Bronchial epithelial cell (primary cell): ENCODE measurements at regions not wholly inside any gene's neighbourhood (a gene's known extent, or its start where the extent isn't known, plus 50 kb on each side); places are given as distances from the start of the nearest gene placed in this dataset.
A peak's percentile ranks its signal among the peaks of the same experiment; 100 is the strongest.
"Not testable (repeated sequence)": the region's sequence is repeated elsewhere in the genome, so short reads cannot be mapped to it uniquely, and the experiment has no call there.

Experiments used
- DNase-seq: peaks from one replicate; pipeline ENCODE4 v3.0.0-alpha.2; 2010; ENCODE audit warnings: low read depth
- FAIRE-seq: peaks from 2 replicates; lab custom pipeline; 2011; peaks lifted over from hg19 to GRCh38; lab: Jason Lieb, UNC
- H3K27me3 ChIP-seq: 2 replicates; pipeline ENCODE4 v1.5.1; 2011; ENCODE audit warnings: low read length; ENCODE audit not compliant: control insufficient read depth, insufficient read depth
- H3K36me3 ChIP-seq: 2 replicates; pipeline ENCODE4 v1.5.1; 2011; ENCODE audit warnings: low read length; ENCODE audit not compliant: control insufficient read depth, insufficient read depth
- H3K4me3 ChIP-seq: 2 replicates; pipeline ENCODE4 v1.5.1; 2011; ENCODE audit warnings: mild to moderate bottlenecking, low read depth, low read length, control low read depth
- TF ChIP-seq, protein P1 (sequence below): IDR thresholded peaks from 2 replicates; pipeline ENCODE4 v1.5.1; 2011; ENCODE audit warnings: mild to moderate bottlenecking, moderate library complexity, low read length, control low read depth, inconsistent platforms; ENCODE audit not compliant: insufficient read depth, severe bottlenecking

DNA sequence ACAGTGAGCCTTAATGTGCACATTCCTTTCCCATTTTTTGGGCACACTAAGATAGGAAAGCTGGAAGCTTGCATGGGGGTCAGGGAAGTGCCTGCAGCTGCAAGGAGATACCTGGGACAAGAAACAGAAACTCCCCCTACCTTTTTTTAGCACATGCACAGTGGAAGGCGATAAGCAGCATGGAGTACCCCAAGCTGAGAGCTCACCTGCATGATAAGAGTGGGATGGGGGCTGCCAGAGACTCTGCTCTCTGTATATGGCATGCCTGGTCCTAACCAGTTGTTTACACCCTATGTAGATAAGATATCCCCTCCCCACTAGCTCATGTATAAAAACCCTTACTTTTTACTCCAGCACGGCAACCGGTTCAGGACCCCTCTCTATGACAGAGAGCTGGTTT, 135.9 kb downstream of the TENT5D start:
- H3K27me3 ChIP-seq, result no peaks in the 10 kb centered on the region
- no peak overlapping the region for H3K4me3 ChIP-seq
- no peaks in the 10 kb centered on the region for H3K36me3 ChIP-seq
- FAIRE-seq (no peak), DNase-seq (no peak)
- TF ChIP-seq, protein P1, sequence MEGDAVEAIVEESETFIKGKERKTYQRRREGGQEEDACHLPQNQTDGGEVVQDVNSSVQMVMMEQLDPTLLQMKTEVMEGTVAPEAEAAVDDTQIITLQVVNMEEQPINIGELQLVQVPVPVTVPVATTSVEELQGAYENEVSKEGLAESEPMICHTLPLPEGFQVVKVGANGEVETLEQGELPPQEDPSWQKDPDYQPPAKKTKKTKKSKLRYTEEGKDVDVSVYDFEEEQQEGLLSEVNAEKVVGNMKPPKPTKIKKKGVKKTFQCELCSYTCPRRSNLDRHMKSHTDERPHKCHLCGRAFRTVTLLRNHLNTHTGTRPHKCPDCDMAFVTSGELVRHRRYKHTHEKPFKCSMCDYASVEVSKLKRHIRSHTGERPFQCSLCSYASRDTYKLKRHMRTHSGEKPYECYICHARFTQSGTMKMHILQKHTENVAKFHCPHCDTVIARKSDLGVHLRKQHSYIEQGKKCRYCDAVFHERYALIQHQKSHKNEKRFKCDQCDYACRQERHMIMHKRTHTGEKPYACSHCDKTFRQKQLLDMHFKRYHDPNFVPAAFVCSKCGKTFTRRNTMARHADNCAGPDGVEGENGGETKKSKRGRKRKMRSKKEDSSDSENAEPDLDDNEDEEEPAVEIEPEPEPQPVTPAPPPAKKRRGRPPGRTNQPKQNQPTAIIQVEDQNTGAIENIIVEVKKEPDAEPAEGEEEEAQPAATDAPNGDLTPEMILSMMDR, result no peak

DNA sequence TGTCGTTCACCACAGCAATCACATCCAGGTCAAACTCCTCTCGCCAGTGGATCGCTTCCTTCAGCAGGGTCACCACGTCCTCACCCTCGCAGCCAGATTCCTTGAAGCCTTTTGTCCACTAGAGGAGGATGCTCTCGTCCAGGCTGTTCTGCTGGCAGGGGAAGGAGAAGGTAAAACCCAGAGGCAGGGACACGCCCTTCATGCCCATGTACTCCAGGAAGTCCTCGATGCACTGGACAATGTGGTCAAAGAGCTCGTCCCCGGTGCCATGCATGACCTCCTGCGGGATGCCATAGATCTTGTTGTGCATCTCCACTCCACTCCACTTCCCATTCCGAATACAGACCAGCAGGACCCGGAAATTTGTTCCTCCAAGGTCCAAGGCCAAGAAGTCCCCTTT, 152.4 kb downstream of the TENT5D start:
- H3K4me3 ChIP-seq, result no peak overlapping the region
- H3K36me3 ChIP-seq, result no peaks in the 10 kb centered on the region
- H3K27me3 ChIP-seq, result no peaks in the 10 kb centered on the region
- TF ChIP-seq, protein P1, result no peak
- peak; percentile 92 for FAIRE-seq
- no peak for DNase-seq

DNA sequence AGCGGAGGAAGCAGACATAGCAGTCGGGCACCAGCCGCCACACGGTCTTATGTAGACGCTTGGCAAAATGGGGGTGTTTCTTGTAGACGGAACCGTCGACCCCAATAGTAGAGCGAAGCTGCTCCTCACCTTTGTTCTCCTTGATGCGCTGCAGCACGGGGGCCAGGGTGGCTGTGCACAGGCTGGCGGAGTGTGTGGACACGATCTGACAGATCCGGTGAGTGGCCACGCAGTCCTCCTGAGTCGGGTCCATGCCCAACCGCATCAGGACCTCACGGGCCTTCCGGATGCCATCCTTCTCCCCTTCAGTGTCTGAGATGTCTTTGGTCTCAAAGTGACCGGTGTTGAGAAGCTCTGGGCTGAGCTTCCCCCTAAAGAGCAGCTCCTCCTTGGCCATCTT, 153.0 kb downstream of the TENT5D start:
- DNase-seq, result no peak
- no peaks in the 10 kb centered on the region for H3K27me3 ChIP-seq
- TF ChIP-seq, protein P1, result no peak
- no peak overlapping the region for H3K4me3 ChIP-seq
- H3K36me3 ChIP-seq, result no peaks in the 10 kb centered on the region
- no peak for FAIRE-seq

DNA sequence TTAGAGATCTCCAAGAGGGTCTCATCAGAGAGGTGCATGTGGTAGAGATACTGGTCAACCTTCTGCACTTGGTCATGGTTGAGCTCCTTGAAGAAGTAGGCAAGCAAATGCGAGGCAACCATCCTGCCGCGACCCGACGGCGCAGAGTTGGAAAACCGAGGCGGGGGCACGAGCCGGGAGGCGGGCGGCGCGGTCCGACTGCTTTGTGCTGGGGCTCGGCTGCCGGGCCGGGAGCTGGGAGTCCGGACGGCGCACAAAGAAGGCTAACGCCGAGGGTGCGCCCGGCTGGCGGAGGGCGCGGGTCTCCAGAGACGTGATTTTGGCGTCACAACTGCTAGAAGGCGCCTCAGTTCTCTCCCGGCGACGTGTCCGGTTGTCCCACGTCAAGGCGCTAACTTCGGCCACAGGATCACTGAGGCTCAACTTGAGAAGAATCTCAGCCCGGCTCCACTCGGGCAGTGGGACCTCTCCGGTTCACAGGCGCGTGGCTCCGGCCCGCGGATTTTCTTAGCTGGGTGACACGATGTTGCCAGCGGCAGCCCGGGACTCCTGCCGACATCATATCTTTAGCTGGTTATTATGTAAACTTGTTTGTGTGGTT, 154.3 kb downstream of the TENT5D start:
- not testable (repeated sequence) for DNase-seq, FAIRE-seq, H3K4me3 ChIP-seq, H3K27me3 ChIP-seq, H3K36me3 ChIP-seq

GRCh38 chrX:80576267-80576666, 156.0 kb downstream of the TENT5D start:
- DNase-seq (no peak), FAIRE-seq (no peak)
- Histone ChIP-seq H3K4me3 (no peak overlapping the region), H3K36me3 (no peaks in the 10 kb centered on the region), H3K27me3 (no peaks in the 10 kb centered on the region)
- TF ChIP-seq, protein P1, result no peak

GRCh38 chrX:80576806-80577533, 156.7 kb downstream of the TENT5D start:
- Histone ChIP-seq H3K4me3 (no peak overlapping the region), H3K36me3 (no peaks in the 10 kb centered on the region), H3K27me3 (no peaks in the 10 kb centered on the region)
- TF ChIP-seq, protein P1, result no peak
- no peak for DNase-seq
- no peak for FAIRE-seq
